ENCODE measurements at regions not wholly inside any gene's neighbourhood (a gene's known extent, or its start where the extent isn't known, plus 50 kb on each side); places are given as distances from the start of the nearest gene placed in this dataset.

GRCh38 chr19:30144242-30144758 is 202.3 kb downstream of the URI1 start (continued):
- no peak for TF ChIP-seq REST (tag by site-specific recombination; IDR thresholded peaks at IDR 0.05)
- no peak for TF ChIP-seq ZNF560 (tag by site-specific recombination; IDR thresholded peaks at IDR 0.05; ENCODE audit: borderline replicate concordance)
- TF ChIP-seq PRDM10 (tag by site-specific recombination; IDR thresholded peaks at IDR 0.05): no peak
- no peak for TF ChIP-seq ZNF629 (tag by site-specific recombination; IDR thresholded peaks at IDR 0.05)
- TF ChIP-seq ZNF776 (tag by site-specific recombination; IDR thresholded peaks at IDR 0.05; ENCODE audit: borderline replicate concordance): no peak
- no peak for TF ChIP-seq ZNF610 (tag by site-specific recombination; IDR thresholded peaks at IDR 0.05; ENCODE audit: borderline replicate concordance)
- TF ChIP-seq ZNF132 (tag by site-specific recombination; IDR thresholded peaks at IDR 0.05; ENCODE audit: borderline replicate concordance): no peak
- peak; percentile 85 for TF ChIP-seq ZBTB8A (tag by site-specific recombination; IDR thresholded peaks at IDR 0.05)
- TF ChIP-seq EGR2 (tag by site-specific recombination; IDR thresholded peaks at IDR 0.05; ENCODE audit: low read depth): no peak
- no peak for TF ChIP-seq ZNF777 (tag by site-specific recombination; IDR thresholded peaks at IDR 0.05; ENCODE audit: borderline replicate concordance)
- no peak for TF ChIP-seq ZNF670 (tag by site-specific recombination; IDR thresholded peaks at IDR 0.05; ENCODE audit: low read depth)
- TF ChIP-seq FEZF1 (tag by site-specific recombination; IDR thresholded peaks at IDR 0.05): peak; percentile 83
- TF ChIP-seq ZNF704 (tag by site-specific recombination; IDR thresholded peaks at IDR 0.05): no peak
- TF ChIP-seq ZNF768 (tag by site-specific recombination; IDR thresholded peaks at IDR 0.05): no peak
- TF ChIP-seq ZNF335 (tag by site-specific recombination; conservative IDR thresholded peaks at IDR 0.05): peak; percentile 47; the same call in 1 of the 2 replicates
- no peak for TF ChIP-seq ZNF585B (tag by site-specific recombination; IDR thresholded peaks at IDR 0.05)
- no peak for TF ChIP-seq ZNF362 (tag by site-specific recombination; IDR thresholded peaks at IDR 0.05)
- TF ChIP-seq ZBTB6 (tag by site-specific recombination; IDR thresholded peaks at IDR 0.05): no peak
- TF ChIP-seq ZNF580 (tag by site-specific recombination; IDR thresholded peaks at IDR 0.05): no peak
- TF ChIP-seq MZF1 (tag by site-specific recombination; IDR thresholded peaks at IDR 0.05; ENCODE audit: borderline replicate concordance): no peak
- TF ChIP-seq ZNF239 (tag by site-specific recombination; IDR thresholded peaks at IDR 0.05): no peak
- no peak for TF ChIP-seq SP2 (tag by site-specific recombination; IDR thresholded peaks at IDR 0.05)
- TF ChIP-seq MEIS1 (CRISPR knock-in tag; IDR thresholded peaks at IDR 0.05; ENCODE audit: borderline replicate concordance): no peak
- no peak for TF ChIP-seq ZNF549 (tag by site-specific recombination; IDR thresholded peaks at IDR 0.05)
